Neural progenitor cell (in vitro differentiated cells): ENCODE measurements at regions not wholly inside any gene's neighbourhood (a gene's known extent, or its start where the extent isn't known, plus 50 kb on each side); places are given as distances from the start of the nearest gene placed in this dataset.

Source experiments
- DNase-seq: peaks from one replicate; pipeline ENCODE4 v3.0.0-alpha.2; 2016; ENCODE audit warnings: low spot score
- H2AFZ ChIP-seq: fragments of 200-600 bp; sonication (generic); replicated peaks from 2 replicates; pipeline ENCODE4 v1.6.1; 2016; ENCODE audit warnings: antibody characterized with exemption
- H3F3A ChIP-seq: fragments of 200-600 bp; sonication (generic); 2 replicates; pipeline ENCODE4 v1.6.1; 2016; ENCODE audit warnings: antibody characterized with exemption, low read depth
- H3K27ac ChIP-seq: fragments of 200-600 bp; sonication (generic); 2 replicates; pipeline ENCODE4 v1.5.1; 2016; ENCODE audit warnings: mild to moderate bottlenecking
- H3K27me3 ChIP-seq: fragments of 200-600 bp; sonication (generic); 2 replicates; pipeline ENCODE4 v1.6.1; 2016; ENCODE audit warnings: mild to moderate bottlenecking, moderate library complexity
- H3K36me3 ChIP-seq: fragments of 200-600 bp; sonication (generic); 2 replicates; pipeline ENCODE4 v1.5.1; 2016
- H3K4me1 ChIP-seq: fragments of 200-600 bp; sonication (generic); 2 replicates; pipeline ENCODE4 v1.6.1; 2016; ENCODE audit warnings: mixed run types
- H3K4me2 ChIP-seq: fragments of 200-600 bp; sonication (generic); 2 replicates; pipeline ENCODE4 v1.6.1; 2016
- H3K4me3 ChIP-seq: fragments of 200-600 bp; sonication (generic); 2 replicates; pipeline ENCODE4 v1.5.1; 2016
- H3K79me2 ChIP-seq: fragments of 200-600 bp; sonication (generic); 2 replicates; pipeline ENCODE4 v1.6.1; 2016; ENCODE audit warnings: low read depth
- H3K9ac ChIP-seq: fragments of 200-600 bp; sonication (generic); 2 replicates; pipeline ENCODE4 v1.6.1; 2016
- H3K9me3 ChIP-seq: fragments of 200-600 bp; sonication (generic); 2 replicates; pipeline ENCODE4 v1.5.1; 2016; ENCODE audit warnings: low read depth
- H4K20me1 ChIP-seq: fragments of 200-600 bp; sonication (generic); 2 replicates; pipeline ENCODE4 v1.6.1; 2016; ENCODE audit warnings: low read depth
- H3K27ac Mint-ChIP-seq: 3 replicates; pipeline ENCODE4 v1.8.0; 2021; ENCODE audit warnings: mixed read lengths
- H3K27me3 Mint-ChIP-seq: 2 replicates; pipeline ENCODE4 v1.8.0; 2022; ENCODE audit warnings: low read depth, mild to moderate bottlenecking, inconsistent platforms, moderate library complexity, mixed read lengths; ENCODE audit not compliant: insufficient read depth
- H3K36me3 Mint-ChIP-seq: 3 replicates; pipeline ENCODE4 v1.8.0; 2021; ENCODE audit warnings: mixed read lengths
- H3K4me1 Mint-ChIP-seq: 3 replicates; pipeline ENCODE4 v1.8.0; 2021; ENCODE audit warnings: mixed read lengths
- H3K4me3 Mint-ChIP-seq: 3 replicates; pipeline ENCODE4 v1.8.0; 2021; ENCODE audit warnings: mild to moderate bottlenecking, moderate library complexity, mixed read lengths
- H3K9me3 Mint-ChIP-seq: 3 replicates; pipeline ENCODE4 v1.8.0; 2020; ENCODE audit warnings: mixed read lengths
- CTCF ChIP-seq: fragments of 200-600 bp; sonication (generic); IDR thresholded peaks from 2 replicates; pipeline ENCODE4 v1.5.1; 2017; ENCODE audit warnings: antibody characterized with exemption, mild to moderate bottlenecking
- EZH2 ChIP-seq: fragments of 200-600 bp; sonication (generic); IDR thresholded peaks from 2 replicates; pipeline ENCODE4 v1.6.1; 2017; ENCODE audit warnings: antibody characterized with exemption, mild to moderate bottlenecking, moderate library complexity
- EZH2phosphoT487 ChIP-seq: fragments of 200-600 bp; sonication (generic); IDR thresholded peaks from 2 replicates; pipeline ENCODE4 v1.6.1; 2017; ENCODE audit warnings: antibody characterized with exemption

GRCh38 chr13:107678075-107678689 lies 537.2 kb downstream of the LIG4 start:
- peak; percentile 34 for DNase-seq
- Histone ChIP-seq H3K9ac (no peak overlapping the region), H3K36me3 (no peaks in the 10 kb centered on the region), H3K4me2 (no peak overlapping the region), H3K27me3 (no peaks in the 10 kb centered on the region), H3K27ac (no peak overlapping the region), H2AFZ (no peak overlapping the region), H3K4me3 (no peak overlapping the region), H3K4me1 (no peaks in the 10 kb centered on the region), H3F3A (no peaks in the 10 kb centered on the region), H4K20me1 (no peaks in the 10 kb centered on the region), H3K9me3 (no peaks in the 10 kb centered on the region), H3K79me2 (no peaks in the 10 kb centered on the region)
- no peaks in the 10 kb centered on the region for H3K36me3 Mint-ChIP-seq
- no peaks in the 10 kb centered on the region for H3K9me3 Mint-ChIP-seq
- TF ChIP-seq CTCF (peak; percentile 43), EZH2 (no peak)
- no peaks in the 10 kb centered on the region for H3K4me1 Mint-ChIP-seq
- H3K4me3 Mint-ChIP-seq = no peak overlapping the region
- peaks cover 2% of the 10 kb centered on the region for H3K27me3 Mint-ChIP-seq
- H3K27ac Mint-ChIP-seq = no peak overlapping the region

GRCh38 chr13:107675847-107676550 lies 539.3 kb downstream of the LIG4 start:
- no peaks in the 10 kb centered on the region for H3K27me3 ChIP-seq
- H3K4me3 ChIP-seq = no peak overlapping the region
- no peak overlapping the region for H3K4me2 ChIP-seq
- no peaks in the 10 kb centered on the region for H4K20me1 ChIP-seq
- no peak overlapping the region for H3K27ac ChIP-seq
- H3F3A ChIP-seq = no peaks in the 10 kb centered on the region
- no peaks in the 10 kb centered on the region for H3K4me1 ChIP-seq
- no peak for DNase-seq
- Mint-ChIP-seq H3K27me3 (no peaks in the 10 kb centered on the region), H3K4me3 (no peak overlapping the region), H3K27ac (no peak overlapping the region), H3K4me1 (no peaks in the 10 kb centered on the region), H3K9me3 (no peaks in the 10 kb centered on the region), H3K36me3 (no peaks in the 10 kb centered on the region)
- no peak overlapping the region for H2AFZ ChIP-seq
- no peaks in the 10 kb centered on the region for H3K36me3 ChIP-seq
- H3K79me2 ChIP-seq = no peaks in the 10 kb centered on the region
- no peaks in the 10 kb centered on the region for H3K9me3 ChIP-seq
- TF ChIP-seq EZH2phosphoT487 = no peak
- no peak for TF ChIP-seq CTCF
- no peak for TF ChIP-seq EZH2
- H3K9ac ChIP-seq = no peak overlapping the region

- Histone ChIP-seq H2AFZ (no peak overlapping the region), H3K9me3 (no peaks in the 10 kb centered on the region), H3K27ac (no peak overlapping the region), H3K36me3 (no peaks in the 10 kb centered on the region), H3K79me2 (no peaks in the 10 kb centered on the region), H3K4me1 (peaks cover 5% of the 10 kb centered on the region), H3K4me2 (no peak overlapping the region), H3K9ac (no peak overlapping the region), H3K4me3 (no peak overlapping the region), H3F3A (no peaks in the 10 kb centered on the region), H4K20me1 (no peaks in the 10 kb centered on the region), H3K27me3 (no peaks in the 10 kb centered on the region)
- no peak for DNase-seq
- no peaks in the 10 kb centered on the region for H3K36me3 Mint-ChIP-seq
- H3K27ac Mint-ChIP-seq = no peak overlapping the region
- H3K4me1 Mint-ChIP-seq = peaks cover 2% of the 10 kb centered on the region
- no peaks in the 10 kb centered on the region for H3K27me3 Mint-ChIP-seq
- no peak for TF ChIP-seq EZH2phosphoT487
- TF ChIP-seq EZH2 = no peak
- TF ChIP-seq CTCF = no peak
- no peaks in the 10 kb centered on the region for H3K9me3 Mint-ChIP-seq
- H3K4me3 Mint-ChIP-seq = no peak overlapping the region
Measured at GRCh38 chr13:107669391-107669993, 545.8 kb downstream of the LIG4 start.
